ENCODE measurements at regions not wholly inside any gene's neighbourhood (a gene's known extent, or its start where the extent isn't known, plus 50 kb on each side); places are given as distances from the start of the nearest gene placed in this dataset.
"Not testable (repeated sequence)": the region's sequence is repeated elsewhere in the genome, so short reads cannot be mapped to it uniquely, and the experiment has no call there.

- ATAC-seq = peak; percentile 41
Observed at GRCh38 chr10:42690449-42691360, 52.3 kb upstream of the ZNF33B start.

GRCh38 chr10:42691361-42692120 is 53.2 kb upstream of the ZNF33B start:
- ATAC-seq = no peak

- ATAC-seq = no peak
Observed at GRCh38 chr10:42697926-42698325, 59.6 kb upstream of the ZNF33B start.

GRCh38 chr10:42707234-42707633 is 68.9 kb upstream of the ZNF33B start:
- no peak for ATAC-seq

GRCh38 chr10:42719339-42719738 is 63.3 kb upstream of the BMS1 start:
- ATAC-seq = not testable (repeated sequence)

- ATAC-seq = no peak
Observed at GRCh38 chr10:42722575-42722974, 60.0 kb upstream of the BMS1 start.

GRCh38 chr10:42723549-42723948 is 59.0 kb upstream of the BMS1 start:
- not testable (repeated sequence) for ATAC-seq

- not testable (repeated sequence) for ATAC-seq
Observed at GRCh38 chr10:42724660-42725059, 57.9 kb upstream of the BMS1 start.

GRCh38 chr10:42732266-42732665 is 50.3 kb upstream of the BMS1 start:
- no peak for ATAC-seq

All from esophagus mucosa (tissue), 1 donor.